B cell (primary cell): ENCODE measurements at regions not wholly inside any gene's neighbourhood (a gene's known extent, or its start where the extent isn't known, plus 50 kb on each side); places are given as distances from the start of the nearest gene placed in this dataset.

ENCODE experiments used
- CTCF ChIP-seq: fragments of 200-600 bp; IDR thresholded peaks from one replicate; pipeline ENCODE4 v1.8.0; 2022; ENCODE audit warnings: antibody characterized with exemption, mild to moderate bottlenecking
- EZH2 ChIP-seq: IDR thresholded peaks from 2 replicates; pipeline ENCODE4 v1.6.1; 2012; ENCODE audit warnings: borderline replicate concordance, low read depth, mild to moderate bottlenecking, moderate library complexity, low read length; ENCODE audit not compliant: insufficient read depth, poor library complexity, severe bottlenecking

GRCh38 chr6:148021165-148021564 is 321.5 kb upstream of the SASH1 start:
- TF ChIP-seq CTCF (no peak), EZH2 (no peak)
